ENCODE measurements at regions not wholly inside any gene's neighbourhood (a gene's known extent, or its start where the extent isn't known, plus 50 kb on each side); places are given as distances from the start of the nearest gene placed in this dataset.

GRCh38 chr6:133699741-133700385 lies 189.1 kb upstream of the TCF21 start:
- H3F3A ChIP-seq (ENCODE audit: insufficient read depth, low read length, poor library complexity, severe bottlenecking) = no peaks in the 10 kb centered on the region
- no peaks in the 10 kb centered on the region for H3K9me2 ChIP-seq (ENCODE audit: insufficient read depth, low read length)
- H4K20me1 ChIP-seq (ENCODE audit: insufficient read depth) = no peaks in the 10 kb centered on the region
- H3K4me3 ChIP-seq (ENCODE audit: low read length) = no peak overlapping the region
- H3K27me3 ChIP-seq (ENCODE audit: insufficient read depth, low read depth, low read length) = no peaks in the 10 kb centered on the region
- no peaks in the 10 kb centered on the region for H3K9me3 ChIP-seq (ENCODE audit: low read length)
- no peaks in the 10 kb centered on the region for H3K36me3 ChIP-seq (ENCODE audit: insufficient read depth, low read length)
- H3K9ac ChIP-seq (ENCODE audit: low read length) = no peak overlapping the region
- TF ChIP-seq REST (IDR thresholded peaks at IDR 0.05; ENCODE audit: borderline replicate concordance) = no peak
- TF ChIP-seq EP300 (conservative IDR thresholded peaks at IDR 0.05; ENCODE audit: poor library complexity, severe bottlenecking) = no peak
- no peak for TF ChIP-seq EZH2 (IDR thresholded peaks at IDR 0.05; ENCODE audit: borderline replicate concordance, insufficient read depth, low read length, poor library complexity, severe bottlenecking)
- no peak for TF ChIP-seq RAD21 (conservative IDR thresholded peaks at IDR 0.05)
- TF ChIP-seq TAF1 (IDR thresholded peaks at IDR 0.05; ENCODE audit: low read depth) = no peak
- no peaks in the 10 kb centered on the region for H3K79me2 ChIP-seq (replicated peaks; ENCODE audit: insufficient read depth, low read length)
- no peak overlapping the region for H2AFZ ChIP-seq (ENCODE audit: low read depth, low read length)
- H3K27ac ChIP-seq (ENCODE audit: low read length) = no peak overlapping the region
- no peak overlapping the region for H3K4me2 ChIP-seq (ENCODE audit: low read length)

DNA sequence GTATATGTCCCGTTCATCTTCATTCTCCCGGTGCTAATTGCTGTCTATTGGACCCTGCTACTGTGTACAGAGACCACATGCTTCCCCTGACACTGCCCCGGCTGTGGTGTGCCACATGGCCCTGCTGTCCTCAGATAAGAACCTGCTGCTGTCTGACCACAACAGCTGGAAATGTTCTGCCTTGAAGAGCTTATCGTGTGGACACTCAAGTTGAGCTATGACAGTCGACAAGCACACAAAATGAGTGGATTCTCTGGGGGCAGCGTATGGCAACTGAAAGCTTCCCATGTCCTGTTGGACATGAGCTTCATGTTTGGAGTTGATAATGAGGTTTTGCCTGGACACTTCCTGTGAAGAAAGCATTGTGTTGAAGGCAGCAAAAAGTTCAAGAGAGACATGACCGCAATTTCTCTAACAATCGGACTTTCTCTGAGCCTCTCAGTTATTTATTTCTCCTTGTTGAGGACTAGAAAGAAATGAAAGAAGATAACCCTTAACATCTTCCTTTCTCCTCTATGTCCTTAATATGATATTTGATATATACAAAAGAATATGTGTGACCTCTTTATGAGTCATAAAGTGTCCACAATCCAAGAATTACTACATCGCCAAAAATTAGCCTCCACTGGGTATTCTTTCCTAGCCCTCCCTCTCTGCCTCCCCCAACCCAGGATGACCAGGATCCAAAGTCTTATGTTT lies 187.1 kb upstream of the TCF21 start:
- H3K4me3 ChIP-seq (ENCODE audit: low read length) = no peak overlapping the region
- no peaks in the 10 kb centered on the region for H3K79me2 ChIP-seq (replicated peaks; ENCODE audit: insufficient read depth, low read length)
- H4K20me1 ChIP-seq (ENCODE audit: insufficient read depth) = no peaks in the 10 kb centered on the region
- no peak overlapping the region for H3K4me2 ChIP-seq (ENCODE audit: low read length)
- no peaks in the 10 kb centered on the region for H3K36me3 ChIP-seq (ENCODE audit: insufficient read depth, low read length)
- H3K9me3 ChIP-seq (ENCODE audit: low read length) = no peaks in the 10 kb centered on the region
- TF ChIP-seq CTCF (IDR thresholded peaks at IDR 0.05; ENCODE audit: poor library complexity, severe bottlenecking) = no peak
- TF ChIP-seq RAD21 (conservative IDR thresholded peaks at IDR 0.05) = no peak
- TF ChIP-seq SMC3 (conservative IDR thresholded peaks at IDR 0.05; ENCODE audit: poor library complexity) = no peak
- TF ChIP-seq EP300 (conservative IDR thresholded peaks at IDR 0.05; ENCODE audit: poor library complexity, severe bottlenecking) = no peak
- TF ChIP-seq MXI1 (conservative IDR thresholded peaks at IDR 0.05; ENCODE audit: poor library complexity, severe bottlenecking) = no peak
- TF ChIP-seq TAF1 (IDR thresholded peaks at IDR 0.05; ENCODE audit: low read depth) = no peak
- TF ChIP-seq REST (IDR thresholded peaks at IDR 0.05; ENCODE audit: borderline replicate concordance) = no peak
- TF ChIP-seq POLR2AphosphoS5 (IDR thresholded peaks at IDR 0.05) = no peak
- no peak for TF ChIP-seq EZH2 (IDR thresholded peaks at IDR 0.05; ENCODE audit: borderline replicate concordance, insufficient read depth, low read length, poor library complexity, severe bottlenecking)
- no peaks in the 10 kb centered on the region for H3K27me3 ChIP-seq (ENCODE audit: insufficient read depth, low read depth, low read length)
- no peaks in the 10 kb centered on the region for H3F3A ChIP-seq (ENCODE audit: insufficient read depth, low read length, poor library complexity, severe bottlenecking)
- H3K27ac ChIP-seq (ENCODE audit: low read length) = no peak overlapping the region
- no peaks in the 10 kb centered on the region for H3K9me2 ChIP-seq (ENCODE audit: insufficient read depth, low read length)
- H3K9ac ChIP-seq (ENCODE audit: low read length) = no peak overlapping the region
- no peak overlapping the region for H2AFZ ChIP-seq (ENCODE audit: low read depth, low read length)

Data from neural cell (in vitro differentiated cells).